Pancreas (tissue), 10 donors: ENCODE measurements at regions not wholly inside any gene's neighbourhood (a gene's known extent, or its start where the extent isn't known, plus 50 kb on each side); places are given as distances from the start of the nearest gene placed in this dataset.

ENCODE experiments used
- ATAC-seq, 4 donors: fragments of 200-7000 bp; cut with Tn5 transposase; one replicate each; pipeline versions ENCODE4 v1.8.0 to v1.9.1; 2020; ENCODE audit warnings: mild to moderate bottlenecking in 4 of 4, moderate library complexity in 4 of 4
- DNase-seq, 6 donors: peaks; one replicate each; pipeline ENCODE4 v3.0.0-alpha.2; 2020
- FAIRE-seq: peaks from 2 replicates; lab custom pipeline; 2012; peaks lifted over from hg19 to GRCh38; lab: Jason Lieb, UNC
- H3K27ac ChIP-seq, 4 donors: fragments of 200-600 bp; sonication (generic); 1 replicate in 3 of 4; 2 replicates in 1 of 4; pipeline versions ENCODE4 v1.5.0 to v1.8.0; 2020
- H3K27me3 ChIP-seq, 4 donors: fragments of 200-600 bp; one replicate each; pipeline ENCODE4 v1.8.0; 2021
- H3K36me3 ChIP-seq, 3 donors: fragments of 200-600 bp; sonication (generic) in 1 of 3; one replicate each; pipeline versions ENCODE4 v1.5.0 to v1.8.0; 2020 to 2021
- H3K4me1 ChIP-seq, 3 donors: fragments of 200-600 bp; one replicate each; pipeline ENCODE4 v1.8.0; 2021
- H3K4me3 ChIP-seq, 4 donors: fragments of 200-600 bp; sonication (generic) in 2 of 4; one replicate each; pipeline versions ENCODE4 v1.5.0 to v1.8.0; 2020 to 2021
- H3K9me3 ChIP-seq, 4 donors: fragments of 200-600 bp; one replicate each; pipeline ENCODE4 v1.8.0; 2021
- CTCF ChIP-seq, 4 donors: fragments of 200-600 bp; sonication (generic) in 3 of 4; IDR thresholded peaks; one replicate each; pipeline versions ENCODE4 v1.5.0 to v1.8.0; 2021; ENCODE audit warnings: antibody characterized with exemption in 4 of 4
- WGBS, 2 donors: extraction: QIAGEN DNeasy Blood & Tissue Kit; methylation state at CpG; one replicate each; pipeline ENCODE4 v1.1.7; 2013; 5-methylcytosine and 5-hydroxymethylcytosine counted together
- intact Hi-C, 3 donors: fragments of 100-400 bp; cut with DNase I; formaldehyde crosslinking; loops; one replicate each; pipeline versions ENCODE4 v1.11.1 to v1.14.2; 2022
- donor health status: healthy with polysubstance abuse.
- donor health status: DM: no; HTN: no; CAD: no; lungs with moderate emphysema.
- donor health status: DM: no; HTN: no; CAD: no.
- donor health status: control.
- donor health status: control.
- donor health status: Bipolar disorder and iron deficiency.
- donor health status: DM: yes; HTN: yes; CAD: no.
- donor health status: DM: no; HTN: no; CAD: no.
- donor health status: DM: no; HTN: no; CAD: no.
- donor health status: DM: yes; HTN: yes; CAD: no.

- no peak for TF ChIP-seq CTCF (IDR thresholded peaks at IDR 0.05)
- no peaks in the 10 kb centered on the region for H3K9me3 ChIP-seq
- FAIRE-seq (no peak), DNase-seq (no peak), ATAC-seq (no peak)
- H3K27ac ChIP-seq, result no peak overlapping the region
- H3K27me3 ChIP-seq, result no peaks in the 10 kb centered on the region
- intact Hi-C loops, result no loop called here
- H3K4me1 ChIP-seq, result no peaks in the 10 kb centered on the region
- WGBS, 2 donors, result 66 to 72% methylated on average over 11 of the region's 11 CpGs
- no peaks in the 10 kb centered on the region for H3K36me3 ChIP-seq
- H3K4me3 ChIP-seq, result no peak overlapping the region
Measured at GRCh38 chr10:130558746-130559546, 422.8 kb downstream of the GLRX3 start.

- no peak for ATAC-seq
- Histone ChIP-seq H3K9me3 (no peaks in the 10 kb centered on the region), H3K36me3 (no peaks in the 10 kb centered on the region), H3K27me3 (no peaks in the 10 kb centered on the region), H3K4me3 (no peak overlapping the region), H3K4me1 (no peaks in the 10 kb centered on the region), H3K27ac (no peak overlapping the region)
- no peak for TF ChIP-seq CTCF (IDR thresholded peaks at IDR 0.05)
- 62 to 73% methylated on average over 6 of the region's 6 CpGs for WGBS, 2 donors
- FAIRE-seq, result no peak
- intact Hi-C loops, result no loop called here
- no peak for DNase-seq
Measured at GRCh38 chr10:130559547-130559880, 423.3 kb downstream of the GLRX3 start.

DNA sequence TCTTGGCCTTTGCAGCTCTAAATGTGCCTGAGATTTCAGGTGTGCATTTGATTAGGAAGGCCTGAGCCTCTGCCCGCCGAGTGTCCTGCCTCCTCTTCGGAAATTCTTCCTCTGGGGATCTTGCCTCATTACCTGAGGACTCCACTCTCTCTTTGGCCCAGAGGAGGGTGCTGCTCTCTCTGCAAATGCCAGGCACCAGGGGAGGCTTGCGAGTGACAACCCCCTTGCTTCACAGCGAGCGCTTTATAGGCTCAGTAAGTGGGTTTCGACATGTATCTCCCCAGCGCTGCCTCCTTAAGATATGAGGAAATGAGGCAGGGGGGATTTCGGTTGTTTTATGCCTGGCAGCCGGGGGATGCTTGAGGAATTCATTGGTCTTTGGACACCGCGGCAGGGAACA is 423.9 kb downstream of the GLRX3 start:
- Histone ChIP-seq H3K4me1 (no peaks in the 10 kb centered on the region), H3K27ac (no peak overlapping the region), H3K36me3 (no peaks in the 10 kb centered on the region), H3K4me3 (no peak overlapping the region), H3K9me3 (no peaks in the 10 kb centered on the region), H3K27me3 (no peaks in the 10 kb centered on the region)
- 71 to 77% methylated on average over 12 of the region's 12 CpGs for WGBS, 2 donors
- intact Hi-C loops, result no loop called here
- ATAC-seq (no peak), DNase-seq (no peak), FAIRE-seq (no peak)
- no peak for TF ChIP-seq CTCF (IDR thresholded peaks at IDR 0.05)

DNA sequence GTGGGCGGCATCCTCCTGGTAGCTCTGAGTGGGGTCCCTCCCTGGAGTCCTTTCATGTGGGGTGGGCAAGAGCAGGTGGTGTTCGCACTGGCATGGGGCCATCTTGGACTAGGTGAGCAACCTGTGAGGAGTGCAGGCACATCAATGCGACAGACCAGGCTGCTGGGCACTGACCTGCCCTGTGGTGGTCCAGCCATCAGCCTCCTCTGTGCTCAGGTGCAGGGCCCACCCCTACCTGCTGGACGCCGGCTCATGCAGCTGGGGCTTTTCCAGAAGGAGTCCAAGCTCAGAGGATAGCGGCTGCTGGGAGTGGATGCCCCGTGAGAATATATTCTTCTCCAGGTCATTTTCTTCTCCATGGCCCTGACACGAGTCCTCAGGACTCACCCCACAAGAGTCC is 424.4 kb downstream of the GLRX3 start:
- intact Hi-C loops, result no loop called here
- no peaks in the 10 kb centered on the region for H3K9me3 ChIP-seq
- FAIRE-seq (no peak), DNase-seq (no peak), ATAC-seq (no peak)
- no peaks in the 10 kb centered on the region for H3K36me3 ChIP-seq
- no peak overlapping the region for H3K27ac ChIP-seq
- 82 to 89% methylated on average over 8 of the region's 8 CpGs for WGBS, 2 donors
- no peak for TF ChIP-seq CTCF (IDR thresholded peaks at IDR 0.05)
- no peak overlapping the region for H3K4me3 ChIP-seq
- H3K27me3 ChIP-seq, result no peaks in the 10 kb centered on the region
- H3K4me1 ChIP-seq, result no peaks in the 10 kb centered on the region

- ATAC-seq (no peak), FAIRE-seq (no peak), DNase-seq (no peak)
- H3K27me3 ChIP-seq, result no peaks in the 10 kb centered on the region
- intact Hi-C loops, result no loop called here
- WGBS, 2 donors, result 41 to 64% methylated on average over 1 of the region's 1 CpG
- H3K27ac ChIP-seq, result no peak overlapping the region
- H3K9me3 ChIP-seq, result no peaks in the 10 kb centered on the region
- H3K36me3 ChIP-seq, result no peaks in the 10 kb centered on the region
- no peak overlapping the region for H3K4me3 ChIP-seq
- no peak for TF ChIP-seq CTCF (IDR thresholded peaks at IDR 0.05)
- no peaks in the 10 kb centered on the region for H3K4me1 ChIP-seq
Measured at GRCh38 chr10:130561681-130562080, 425.5 kb downstream of the GLRX3 start.
